ENCODE measurements at regions not wholly inside any gene's neighbourhood (a gene's known extent, or its start where the extent isn't known, plus 50 kb on each side); places are given as distances from the start of the nearest gene placed in this dataset.
A peak's percentile ranks its signal among the peaks of the same experiment; 100 is the strongest.

- no peak overlapping the region for H3K4me3 ChIP-seq
- H3K4me1 ChIP-seq = peaks cover 15% of the 10 kb centered on the region
- TF ChIP-seq EP300 (IDR thresholded peaks at IDR 0.05) (no peak), CTCF (IDR thresholded peaks at IDR 0.05) (no peak), POLR2A (IDR thresholded peaks at IDR 0.05) (no peak), POLR2AphosphoS5 (IDR thresholded peaks at IDR 0.05) (no peak)
- H3K36me3 ChIP-seq = no peaks in the 10 kb centered on the region
- DNase-seq (ENCODE audit: low spot score in 2 of 2) = no peak
- WGBS = 88% methylated on average over 6 of the region's 6 CpGs
- H3K9me3 ChIP-seq = no peaks in the 10 kb centered on the region
- no peak overlapping the region for H3K27ac ChIP-seq
- H3K27me3 ChIP-seq = no peaks in the 10 kb centered on the region
Observed at GRCh38 chr9:110056062-110056461, 151.9 kb downstream of the C9orf152 start.

GRCh38 chr9:110058304-110058953 lies 149.5 kb downstream of the C9orf152 start:
- Histone ChIP-seq H3K4me1 (peaks cover 6% of the 10 kb centered on the region), H3K27me3 (no peaks in the 10 kb centered on the region), H3K36me3 (no peaks in the 10 kb centered on the region), H3K27ac (no peak overlapping the region), H3K9me3 (no peaks in the 10 kb centered on the region), H3K4me3 (no peak overlapping the region)
- 46% methylated on average over 5 of the region's 5 CpGs for WGBS
- TF ChIP-seq POLR2AphosphoS5 (IDR thresholded peaks at IDR 0.05) = no peak
- peak; percentile 31 to 39 for TF ChIP-seq CTCF (IDR thresholded peaks at IDR 0.05)
- DNase-seq (ENCODE audit: low spot score in 2 of 2) = no peak

GRCh38 chr9:110059461-110059860 lies 148.5 kb downstream of the C9orf152 start:
- Histone ChIP-seq H3K4me1 (peaks cover 6% of the 10 kb centered on the region), H3K9me3 (no peaks in the 10 kb centered on the region), H3K27ac (no peak overlapping the region), H3K36me3 (no peaks in the 10 kb centered on the region), H3K4me3 (no peak overlapping the region), H3K27me3 (no peaks in the 10 kb centered on the region)
- 72% methylated on average over 1 of the region's 1 CpG for WGBS
- DNase-seq (ENCODE audit: low spot score in 2 of 2) = no peak
- TF ChIP-seq POLR2A (IDR thresholded peaks at IDR 0.05) = no peak
- TF ChIP-seq EP300 (IDR thresholded peaks at IDR 0.05) = no peak
- TF ChIP-seq POLR2AphosphoS5 (IDR thresholded peaks at IDR 0.05) = no peak
- TF ChIP-seq CTCF (IDR thresholded peaks at IDR 0.05) = no peak

GRCh38 chr9:110064803-110065202 lies 143.2 kb downstream of the C9orf152 start:
- H3K4me3 ChIP-seq = no peak overlapping the region

GRCh38 chr9:110065532-110065931 lies 142.4 kb downstream of the C9orf152 start:
- no peaks in the 10 kb centered on the region for H3K9me3 ChIP-seq
- peaks cover 37% of the 10 kb centered on the region for H3K4me1 ChIP-seq
- H3K4me3 ChIP-seq = no peak overlapping the region
- no peaks in the 10 kb centered on the region for H3K36me3 ChIP-seq
- WGBS = 73% methylated on average over 2 of the region's 2 CpGs
- no peak for DNase-seq (ENCODE audit: low spot score in 2 of 2)
- TF ChIP-seq POLR2AphosphoS5 (IDR thresholded peaks at IDR 0.05) (no peak), CTCF (IDR thresholded peaks at IDR 0.05) (no peak), POLR2A (IDR thresholded peaks at IDR 0.05) (no peak), EP300 (IDR thresholded peaks at IDR 0.05) (no peak)
- no peaks in the 10 kb centered on the region for H3K27me3 ChIP-seq
- H3K27ac ChIP-seq = no peak overlapping the region

More at GRCh38 chr9:110064803-110065202, 143.2 kb downstream of the C9orf152 start:
- no peaks in the 10 kb centered on the region for H3K27me3 ChIP-seq
- H3K27ac ChIP-seq = no peak overlapping the region
- H3K4me1 ChIP-seq = peaks cover 37% of the 10 kb centered on the region
- TF ChIP-seq POLR2AphosphoS5 (IDR thresholded peaks at IDR 0.05) (no peak), EP300 (IDR thresholded peaks at IDR 0.05) (no peak), POLR2A (IDR thresholded peaks at IDR 0.05) (no peak), CTCF (IDR thresholded peaks at IDR 0.05) (no peak)
- WGBS = 83% methylated on average over 5 of the region's 5 CpGs
- no peak for DNase-seq (ENCODE audit: low spot score in 2 of 2)
- H3K9me3 ChIP-seq = no peaks in the 10 kb centered on the region
- no peaks in the 10 kb centered on the region for H3K36me3 ChIP-seq
